NCI-H774 (cell line): ENCODE measurements at regions not wholly inside any gene's neighbourhood (a gene's known extent, or its start where the extent isn't known, plus 50 kb on each side); places are given as distances from the start of the nearest gene placed in this dataset.

ENCODE experiments used
- DNase-seq: peaks from one replicate; lab custom pipeline; 2025; lab: John Stamatoyannopoulos, UW

- DNase-seq, result no peak
Observed at GRCh38 chr11:28401446-28401845, 293.3 kb downstream of the METTL15 start.

DNA sequence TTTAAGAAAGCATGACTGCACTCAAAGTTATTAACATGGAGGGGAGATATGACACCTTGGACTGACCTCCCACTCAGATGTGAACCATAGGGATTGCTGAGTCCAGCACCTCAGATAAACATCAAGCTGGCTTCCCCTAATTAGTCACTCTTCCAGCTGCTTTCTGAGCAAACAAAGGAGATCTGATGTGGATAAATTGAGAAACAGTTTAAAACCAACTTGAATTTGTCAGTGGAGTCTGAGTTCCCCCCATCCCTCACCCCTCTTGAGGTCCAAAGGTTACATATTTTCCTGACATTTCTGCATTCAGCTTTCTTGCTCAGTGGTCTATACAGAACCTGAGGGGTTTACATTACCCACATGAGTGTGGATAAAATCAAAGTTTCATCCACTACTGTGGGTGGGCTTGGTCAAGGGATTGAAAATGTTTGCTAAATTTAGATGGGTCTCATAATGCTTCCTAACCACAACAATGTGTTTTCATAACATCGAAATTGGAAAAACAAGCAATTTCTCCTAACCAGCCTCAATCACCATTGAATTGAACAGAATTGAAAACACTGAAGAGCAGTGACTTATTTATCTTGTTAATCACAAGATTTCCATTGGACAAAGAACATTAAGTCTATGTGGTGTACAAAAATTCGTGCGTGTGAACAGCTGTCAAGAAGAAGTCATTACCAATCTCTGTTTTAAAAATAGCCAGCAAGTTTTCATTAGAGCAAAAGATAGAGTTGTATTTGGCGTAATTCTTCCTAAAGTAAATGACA is 292.3 kb downstream of the METTL15 start:
- no peak for DNase-seq

- DNase-seq, result no peak
Observed at GRCh38 chr11:28393348-28393747, 285.2 kb downstream of the METTL15 start.

DNA sequence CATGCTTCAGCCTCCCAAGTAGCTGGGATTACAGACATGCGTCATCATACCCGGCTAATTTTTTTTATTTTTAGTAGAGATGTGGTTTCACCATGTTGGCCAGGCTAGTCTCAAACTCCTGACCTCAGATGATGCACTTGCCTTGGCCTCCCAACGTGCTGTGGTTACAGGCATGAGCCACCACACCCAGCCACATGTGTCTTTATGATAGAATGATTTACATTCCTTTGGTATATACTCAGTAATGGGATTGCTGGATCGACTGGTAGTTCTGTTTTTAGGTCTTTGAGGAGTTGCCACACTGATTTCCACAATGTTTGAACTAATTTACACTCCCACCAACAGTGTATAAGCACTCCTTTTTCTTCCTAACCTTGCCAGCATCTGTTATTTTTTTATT is 276.2 kb downstream of the METTL15 start:
- DNase-seq, result no peak

- no peak for DNase-seq
Observed at GRCh38 chr11:28383456-28383855, 275.3 kb downstream of the METTL15 start.
